Endothelial cell (in vitro differentiated cells): ENCODE measurements at regions not wholly inside any gene's neighbourhood (a gene's known extent, or its start where the extent isn't known, plus 50 kb on each side); places are given as distances from the start of the nearest gene placed in this dataset.

ENCODE experiments used
- DNase-seq: peaks from one replicate; pipeline ENCODE4 v3.0.0; 2021; ENCODE audit warnings: low spot score
- H3K27ac Mint-ChIP-seq: one replicate; pipeline ENCODE4 v1.8.0; 2021; ENCODE audit warnings: mixed read lengths, inconsistent platforms; ENCODE audit not compliant: unreplicated experiment
- H3K27me3 Mint-ChIP-seq: one replicate; pipeline ENCODE4 v1.8.0; 2021; ENCODE audit warnings: mild to moderate bottlenecking, moderate library complexity, mixed read lengths, inconsistent platforms; ENCODE audit not compliant: unreplicated experiment
- H3K36me3 Mint-ChIP-seq: one replicate; pipeline ENCODE4 v1.8.0; 2021; ENCODE audit warnings: mild to moderate bottlenecking, low read depth, mixed read lengths, inconsistent platforms; ENCODE audit not compliant: unreplicated experiment
- H3K4me1 Mint-ChIP-seq: one replicate; pipeline ENCODE4 v1.8.0; 2021; ENCODE audit warnings: mild to moderate bottlenecking, mixed read lengths, inconsistent platforms; ENCODE audit not compliant: unreplicated experiment
- H3K4me3 Mint-ChIP-seq: one replicate; pipeline ENCODE4 v1.8.0; 2021; ENCODE audit warnings: mild to moderate bottlenecking, mixed read lengths, inconsistent platforms; ENCODE audit not compliant: unreplicated experiment
- H3K9me3 Mint-ChIP-seq: one replicate; pipeline ENCODE4 v1.8.0; 2021; ENCODE audit warnings: mixed read lengths, inconsistent platforms; ENCODE audit not compliant: unreplicated experiment
- TF ChIP-seq, protein P1 (sequence below): fragments of 200-600 bp; sonication (generic); IDR thresholded peaks from one replicate; pipeline ENCODE4 v1.5.0; 2021; ENCODE audit warnings: antibody characterized with exemption; ENCODE audit not compliant: unreplicated experiment

DNA sequence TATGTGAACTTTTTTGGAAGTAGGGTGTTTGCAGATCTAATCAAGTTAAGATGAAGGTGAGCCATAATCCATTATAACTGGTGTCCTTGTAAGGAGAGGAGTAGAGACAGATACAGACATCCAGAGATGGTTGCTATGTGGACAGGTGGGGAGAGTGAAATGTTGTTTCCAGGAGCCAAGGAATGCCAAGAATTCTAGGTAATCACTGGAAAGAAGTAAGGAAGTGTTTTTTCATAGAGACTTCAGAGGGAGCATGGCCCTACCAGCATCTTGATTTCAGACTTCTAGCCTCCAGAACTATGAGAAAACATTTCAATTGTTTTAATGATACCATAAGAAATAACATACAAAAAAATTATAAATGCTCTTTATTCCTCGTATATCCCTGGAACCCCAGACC is 320.5 kb upstream of the ANO3 start:
- no peak for DNase-seq
- Mint-ChIP-seq H3K27ac (no peak overlapping the region), H3K27me3 (no peaks in the 10 kb centered on the region), H3K9me3 (no peaks in the 10 kb centered on the region), H3K36me3 (no peaks in the 10 kb centered on the region), H3K4me3 (no peak overlapping the region), H3K4me1 (peaks cover 2% of the 10 kb centered on the region)
- TF ChIP-seq, protein P1, sequence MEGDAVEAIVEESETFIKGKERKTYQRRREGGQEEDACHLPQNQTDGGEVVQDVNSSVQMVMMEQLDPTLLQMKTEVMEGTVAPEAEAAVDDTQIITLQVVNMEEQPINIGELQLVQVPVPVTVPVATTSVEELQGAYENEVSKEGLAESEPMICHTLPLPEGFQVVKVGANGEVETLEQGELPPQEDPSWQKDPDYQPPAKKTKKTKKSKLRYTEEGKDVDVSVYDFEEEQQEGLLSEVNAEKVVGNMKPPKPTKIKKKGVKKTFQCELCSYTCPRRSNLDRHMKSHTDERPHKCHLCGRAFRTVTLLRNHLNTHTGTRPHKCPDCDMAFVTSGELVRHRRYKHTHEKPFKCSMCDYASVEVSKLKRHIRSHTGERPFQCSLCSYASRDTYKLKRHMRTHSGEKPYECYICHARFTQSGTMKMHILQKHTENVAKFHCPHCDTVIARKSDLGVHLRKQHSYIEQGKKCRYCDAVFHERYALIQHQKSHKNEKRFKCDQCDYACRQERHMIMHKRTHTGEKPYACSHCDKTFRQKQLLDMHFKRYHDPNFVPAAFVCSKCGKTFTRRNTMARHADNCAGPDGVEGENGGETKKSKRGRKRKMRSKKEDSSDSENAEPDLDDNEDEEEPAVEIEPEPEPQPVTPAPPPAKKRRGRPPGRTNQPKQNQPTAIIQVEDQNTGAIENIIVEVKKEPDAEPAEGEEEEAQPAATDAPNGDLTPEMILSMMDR, result no peak

DNA sequence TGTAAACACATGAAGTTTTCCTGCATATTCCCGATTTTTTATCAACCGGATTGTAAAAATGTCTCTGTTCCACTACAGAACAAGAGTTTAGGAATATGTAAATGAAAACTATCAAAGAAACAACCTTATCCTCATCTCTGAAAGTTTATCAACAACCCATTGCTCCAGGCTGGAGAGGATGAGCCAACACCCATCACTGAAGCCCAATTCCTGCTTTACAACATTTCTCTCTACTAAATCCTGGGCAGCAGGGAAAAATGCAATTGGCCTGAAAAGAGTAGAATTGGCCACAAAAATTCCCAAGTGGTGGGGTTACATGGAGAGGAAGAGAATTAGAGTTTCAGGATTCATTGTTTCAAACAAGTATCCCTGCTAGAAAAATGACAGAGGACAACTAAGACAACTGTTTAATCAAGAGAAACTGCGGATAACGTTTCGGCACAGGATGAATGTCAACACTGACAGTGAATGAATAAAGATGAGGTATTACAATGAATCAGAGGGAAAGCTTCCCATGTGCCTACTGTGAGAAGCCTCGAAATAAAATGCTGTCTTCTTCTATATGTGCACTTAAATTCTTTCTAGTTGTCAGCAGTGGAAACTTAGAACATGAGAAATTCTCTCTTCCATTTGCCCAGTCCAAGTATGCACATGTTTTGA is 317.3 kb upstream of the ANO3 start:
- H3K9me3 Mint-ChIP-seq, result no peaks in the 10 kb centered on the region
- TF ChIP-seq, protein P1, result no peak
- H3K27me3 Mint-ChIP-seq, result no peaks in the 10 kb centered on the region
- no peak overlapping the region for H3K27ac Mint-ChIP-seq
- DNase-seq, result no peak
- peaks cover 8% of the 10 kb centered on the region for H3K4me1 Mint-ChIP-seq
- H3K4me3 Mint-ChIP-seq, result no peak overlapping the region
- no peaks in the 10 kb centered on the region for H3K36me3 Mint-ChIP-seq

DNA sequence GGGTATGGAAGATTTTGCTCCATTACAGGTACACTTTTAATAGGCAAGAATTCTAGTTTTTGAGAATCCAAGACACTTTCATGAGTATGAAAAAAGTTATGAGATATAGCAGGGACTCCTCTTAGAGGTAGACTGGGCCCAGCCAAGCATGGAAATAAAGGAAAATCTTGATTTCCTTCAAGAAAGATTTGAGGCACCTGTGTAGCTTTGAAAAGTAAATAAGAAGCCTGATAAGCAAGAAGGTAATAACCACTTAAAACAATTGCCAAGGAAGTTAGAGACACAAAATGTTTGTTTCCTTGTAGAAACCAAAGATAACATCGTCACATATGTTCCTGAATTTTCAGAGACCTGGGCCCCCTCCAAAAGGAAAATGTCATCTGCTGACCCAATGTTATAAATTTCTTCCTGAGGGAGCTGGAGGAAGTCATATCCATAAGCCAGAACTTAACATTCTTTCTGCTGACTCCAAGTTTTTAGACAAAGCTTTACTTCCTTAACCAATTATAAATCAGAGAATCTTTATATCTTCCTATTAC is 314.5 kb upstream of the ANO3 start:
- TF ChIP-seq, protein P1, result no peak
- no peak overlapping the region for H3K4me3 Mint-ChIP-seq
- H3K27me3 Mint-ChIP-seq, result no peaks in the 10 kb centered on the region
- H3K9me3 Mint-ChIP-seq, result no peaks in the 10 kb centered on the region
- no peak for DNase-seq
- no peak overlapping the region for H3K27ac Mint-ChIP-seq
- no peaks in the 10 kb centered on the region for H3K36me3 Mint-ChIP-seq
- peaks cover 8% of the 10 kb centered on the region for H3K4me1 Mint-ChIP-seq

DNA sequence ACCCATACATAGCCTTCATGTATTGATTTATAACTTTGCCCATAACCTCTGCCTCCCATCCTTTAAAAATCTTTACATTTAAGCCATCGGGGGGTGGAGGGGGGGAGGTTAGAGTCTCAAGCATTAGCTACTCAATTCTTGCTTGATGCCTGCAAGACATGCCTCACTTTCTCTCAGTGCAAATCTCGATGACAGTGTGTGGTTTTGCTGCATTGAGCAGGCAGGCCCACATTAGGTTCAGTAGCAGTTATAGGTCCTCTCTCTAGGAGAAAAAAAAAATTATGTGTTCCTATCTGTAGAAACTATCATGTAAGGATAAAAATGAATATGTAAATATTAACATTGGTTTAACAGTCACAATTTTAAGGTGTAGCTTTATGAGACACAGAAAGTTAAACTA is 314.0 kb upstream of the ANO3 start:
- Mint-ChIP-seq H3K4me3 (no peak overlapping the region), H3K27me3 (no peaks in the 10 kb centered on the region), H3K9me3 (no peaks in the 10 kb centered on the region), H3K27ac (no peak overlapping the region), H3K4me1 (peaks cover 8% of the 10 kb centered on the region), H3K36me3 (no peaks in the 10 kb centered on the region)
- DNase-seq, result no peak
- TF ChIP-seq, protein P1, result no peak

DNA sequence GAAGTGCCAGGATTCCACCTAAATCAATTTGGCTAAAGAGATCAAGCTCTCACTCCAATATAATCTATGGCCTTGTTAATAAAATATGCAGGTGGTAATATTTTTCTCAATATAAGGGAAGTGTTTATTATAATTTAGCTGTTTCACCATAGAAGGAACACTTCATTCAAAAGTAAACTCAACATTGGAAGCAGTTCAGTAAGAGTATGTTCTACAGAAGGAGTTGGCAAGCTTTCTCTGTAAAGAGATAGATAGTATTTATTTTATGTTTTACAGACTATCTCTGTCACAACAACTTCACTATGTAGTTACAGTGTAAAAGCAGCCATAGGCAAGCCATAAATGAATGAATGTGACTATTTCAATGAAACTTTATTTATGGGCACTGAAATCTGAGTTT is 313.6 kb upstream of the ANO3 start:
- H3K9me3 Mint-ChIP-seq, result no peaks in the 10 kb centered on the region
- no peak overlapping the region for H3K27ac Mint-ChIP-seq
- no peak for DNase-seq
- H3K4me3 Mint-ChIP-seq, result no peak overlapping the region
- TF ChIP-seq, protein P1, result no peak
- peaks cover 8% of the 10 kb centered on the region for H3K4me1 Mint-ChIP-seq
- no peaks in the 10 kb centered on the region for H3K36me3 Mint-ChIP-seq
- H3K27me3 Mint-ChIP-seq, result no peaks in the 10 kb centered on the region
